ENCODE measurements at regions not wholly inside any gene's neighbourhood (a gene's known extent, or its start where the extent isn't known, plus 50 kb on each side); places are given as distances from the start of the nearest gene placed in this dataset.

DNA sequence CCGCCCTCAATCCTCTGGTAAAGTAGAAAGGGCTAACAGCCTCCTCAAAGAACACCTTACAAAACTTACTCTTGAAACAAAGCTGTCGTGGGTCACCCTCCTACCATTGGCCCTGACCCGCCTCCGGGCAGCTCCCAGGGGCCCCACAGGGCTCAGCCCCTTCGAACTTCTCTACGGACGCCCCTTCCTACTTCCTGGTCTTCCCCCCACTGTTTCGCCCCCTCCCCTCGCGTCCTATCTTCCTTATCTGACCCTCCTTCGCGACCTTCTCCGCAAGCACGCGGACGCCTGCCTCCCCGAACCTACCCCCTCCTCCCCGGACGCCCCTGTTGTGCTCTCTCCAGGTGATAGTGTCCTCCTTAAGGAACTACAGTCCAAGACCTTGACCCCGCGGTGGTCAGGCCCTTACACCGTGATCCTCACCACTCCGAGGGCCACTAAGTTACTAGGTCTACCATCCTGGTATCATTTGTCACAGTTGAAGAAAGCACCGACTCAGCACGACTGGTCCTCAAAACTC lies 963.1 kb downstream of the RPA4 start:
- intact Hi-C loops (cut with micrococcal nuclease; ENCODE audit: unreplicated experiment): no loop called here
- ChIA-PET POLR2A (no interaction called here), CTCF (no interaction called here)
- ATAC-seq (no peak), DNase-seq (ENCODE audit: low read depth, low spot score) (no peak)
- BruUV-seq (replicated peaks): no TSS peak
- TF ChIP-seq SIN3A (IDR thresholded peaks at IDR 0.05; ENCODE audit: borderline replicate concordance, insufficient read depth, low read depth, low read length) (no peak), TCF7L2 (IDR thresholded peaks at IDR 0.05; ENCODE audit: low read depth, low read length) (no peak)
- TF ChIP-seq, protein P1, sequence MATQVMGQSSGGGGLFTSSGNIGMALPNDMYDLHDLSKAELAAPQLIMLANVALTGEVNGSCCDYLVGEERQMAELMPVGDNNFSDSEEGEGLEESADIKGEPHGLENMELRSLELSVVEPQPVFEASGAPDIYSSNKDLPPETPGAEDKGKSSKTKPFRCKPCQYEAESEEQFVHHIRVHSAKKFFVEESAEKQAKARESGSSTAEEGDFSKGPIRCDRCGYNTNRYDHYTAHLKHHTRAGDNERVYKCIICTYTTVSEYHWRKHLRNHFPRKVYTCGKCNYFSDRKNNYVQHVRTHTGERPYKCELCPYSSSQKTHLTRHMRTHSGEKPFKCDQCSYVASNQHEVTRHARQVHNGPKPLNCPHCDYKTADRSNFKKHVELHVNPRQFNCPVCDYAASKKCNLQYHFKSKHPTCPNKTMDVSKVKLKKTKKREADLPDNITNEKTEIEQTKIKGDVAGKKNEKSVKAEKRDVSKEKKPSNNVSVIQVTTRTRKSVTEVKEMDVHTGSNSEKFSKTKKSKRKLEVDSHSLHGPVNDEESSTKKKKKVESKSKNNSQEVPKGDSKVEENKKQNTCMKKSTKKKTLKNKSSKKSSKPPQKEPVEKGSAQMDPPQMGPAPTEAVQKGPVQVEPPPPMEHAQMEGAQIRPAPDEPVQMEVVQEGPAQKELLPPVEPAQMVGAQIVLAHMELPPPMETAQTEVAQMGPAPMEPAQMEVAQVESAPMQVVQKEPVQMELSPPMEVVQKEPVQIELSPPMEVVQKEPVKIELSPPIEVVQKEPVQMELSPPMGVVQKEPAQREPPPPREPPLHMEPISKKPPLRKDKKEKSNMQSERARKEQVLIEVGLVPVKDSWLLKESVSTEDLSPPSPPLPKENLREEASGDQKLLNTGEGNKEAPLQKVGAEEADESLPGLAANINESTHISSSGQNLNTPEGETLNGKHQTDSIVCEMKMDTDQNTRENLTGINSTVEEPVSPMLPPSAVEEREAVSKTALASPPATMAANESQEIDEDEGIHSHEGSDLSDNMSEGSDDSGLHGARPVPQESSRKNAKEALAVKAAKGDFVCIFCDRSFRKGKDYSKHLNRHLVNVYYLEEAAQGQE (IDR thresholded peaks at IDR 0.05; ENCODE audit: insufficient read depth in 1 of 2, low read depth in 2 of 2, low read length in 1 of 2): no peak
- TF ChIP-seq, protein P2, sequence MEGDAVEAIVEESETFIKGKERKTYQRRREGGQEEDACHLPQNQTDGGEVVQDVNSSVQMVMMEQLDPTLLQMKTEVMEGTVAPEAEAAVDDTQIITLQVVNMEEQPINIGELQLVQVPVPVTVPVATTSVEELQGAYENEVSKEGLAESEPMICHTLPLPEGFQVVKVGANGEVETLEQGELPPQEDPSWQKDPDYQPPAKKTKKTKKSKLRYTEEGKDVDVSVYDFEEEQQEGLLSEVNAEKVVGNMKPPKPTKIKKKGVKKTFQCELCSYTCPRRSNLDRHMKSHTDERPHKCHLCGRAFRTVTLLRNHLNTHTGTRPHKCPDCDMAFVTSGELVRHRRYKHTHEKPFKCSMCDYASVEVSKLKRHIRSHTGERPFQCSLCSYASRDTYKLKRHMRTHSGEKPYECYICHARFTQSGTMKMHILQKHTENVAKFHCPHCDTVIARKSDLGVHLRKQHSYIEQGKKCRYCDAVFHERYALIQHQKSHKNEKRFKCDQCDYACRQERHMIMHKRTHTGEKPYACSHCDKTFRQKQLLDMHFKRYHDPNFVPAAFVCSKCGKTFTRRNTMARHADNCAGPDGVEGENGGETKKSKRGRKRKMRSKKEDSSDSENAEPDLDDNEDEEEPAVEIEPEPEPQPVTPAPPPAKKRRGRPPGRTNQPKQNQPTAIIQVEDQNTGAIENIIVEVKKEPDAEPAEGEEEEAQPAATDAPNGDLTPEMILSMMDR (IDR thresholded peaks at IDR 0.05): no peak
- H3K4me1 ChIP-seq (ENCODE audit: control insufficient read depth, insufficient read depth, low read length): no peaks in the 10 kb centered on the region
- H3K27ac ChIP-seq (ENCODE audit: low read length): no peak overlapping the region
- no peaks in the 10 kb centered on the region for H3K9me3 ChIP-seq (ENCODE audit: control insufficient read depth, insufficient read depth, low read depth, low read length)
- H3K4me3 ChIP-seq (ENCODE audit: low read depth in 2 of 2, low read length in 2 of 2): no peak overlapping the region
- in situ Hi-C loops (cut with HindIII; ENCODE audit: low pct_unique_long_range_greater_than_20kb, low sequenced_read_pairs): no loop called here
- H3K36me3 ChIP-seq (ENCODE audit: control insufficient read depth, insufficient read depth, low read length): no peaks in the 10 kb centered on the region
- H3K27me3 ChIP-seq (ENCODE audit: control insufficient read depth, insufficient read depth, low read length): no peaks in the 10 kb centered on the region

DNA sequence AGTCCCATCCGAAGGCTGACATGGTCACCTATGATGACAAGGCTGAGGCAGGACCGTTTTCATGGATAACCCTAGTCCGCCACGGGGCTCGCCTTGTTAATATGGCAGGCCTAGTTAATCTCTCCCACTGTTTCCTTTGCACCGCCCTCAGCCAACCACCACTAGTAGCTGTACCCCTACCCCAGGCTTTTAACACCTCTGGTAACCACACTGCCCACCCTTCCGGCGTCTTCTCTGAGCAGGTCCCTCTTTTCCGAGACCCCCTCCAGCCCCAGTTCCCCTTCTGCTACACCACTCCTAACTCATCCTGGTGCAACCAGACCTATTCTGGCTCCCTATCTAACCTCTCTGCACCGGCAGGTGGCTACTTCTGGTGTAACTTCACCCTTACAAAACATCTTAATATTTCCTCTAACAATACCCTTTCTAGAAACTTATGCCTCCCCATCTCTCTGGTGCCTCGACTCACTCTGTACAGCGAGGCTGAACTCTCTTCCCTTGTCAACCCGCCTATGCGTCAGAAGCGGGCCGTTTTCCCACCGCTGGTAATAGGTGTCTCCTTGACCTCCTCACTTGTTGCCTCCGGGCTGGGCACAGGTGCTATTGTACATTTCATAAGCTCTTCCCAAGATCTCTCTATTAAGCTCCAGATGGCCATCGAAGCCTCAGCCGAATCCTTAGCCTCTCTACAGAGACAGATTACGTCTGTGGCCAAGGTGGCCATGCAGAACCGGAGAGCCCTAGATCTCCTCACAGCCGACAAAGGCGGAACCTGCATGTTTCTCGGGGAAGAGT lies 964.4 kb downstream of the RPA4 start:
- BruUV-seq (replicated peaks): no TSS peak
- Histone ChIP-seq H3K4me1 (ENCODE audit: control insufficient read depth, insufficient read depth, low read length) (no peaks in the 10 kb centered on the region), H3K27me3 (ENCODE audit: control insufficient read depth, insufficient read depth, low read length) (no peaks in the 10 kb centered on the region), H3K27ac (ENCODE audit: low read length) (no peak overlapping the region), H3K36me3 (ENCODE audit: control insufficient read depth, insufficient read depth, low read length) (no peaks in the 10 kb centered on the region), H3K9me3 (ENCODE audit: control insufficient read depth, insufficient read depth, low read depth, low read length) (no peaks in the 10 kb centered on the region), H3K4me3 (ENCODE audit: low read depth in 2 of 2, low read length in 2 of 2) (no peak overlapping the region)
- ChIA-PET CTCF (no interaction called here), POLR2A (no interaction called here)
- DNase-seq (ENCODE audit: low read depth, low spot score) (no peak), ATAC-seq (no peak)
- in situ Hi-C loops (cut with HindIII; ENCODE audit: low pct_unique_long_range_greater_than_20kb, low sequenced_read_pairs) (no loop called here), intact Hi-C loops (cut with micrococcal nuclease; ENCODE audit: unreplicated experiment) (no loop called here)
- TF ChIP-seq, protein P2 (IDR thresholded peaks at IDR 0.05): no peak
- TF ChIP-seq, protein P1 (IDR thresholded peaks at IDR 0.05; ENCODE audit: insufficient read depth in 1 of 2, low read depth in 2 of 2, low read length in 1 of 2): no peak
